H1 (cell line): ENCODE measurements at regions not wholly inside any gene's neighbourhood (a gene's known extent, or its start where the extent isn't known, plus 50 kb on each side); places are given as distances from the start of the nearest gene placed in this dataset.
A peak's percentile ranks its signal among the peaks of the same experiment; 100 is the strongest.

Experiments
- CTCF ChIA-PET: fragments of 300-600 bp; sonication (Branson Sonifier 250); formaldehyde crosslinking; loops from one replicate; lab custom pipeline; 2021; ENCODE audit not compliant: partially characterized antibody; lab: Charles Lee
- POLR2A ChIA-PET: fragments of 300-600 bp; sonication (Branson Sonifier 250); formaldehyde crosslinking; loops from one replicate; lab custom pipeline; 2021; ENCODE audit warnings: inconsistent platforms; ENCODE audit not compliant: partially characterized antibody; lab: Charles Lee
- DNase-seq, 2 experiments: peaks; one replicate each; pipeline versions ENCODE4 v3.0.0 to v3.0.0-alpha.2; 2010 to 2022; ENCODE audit warnings: low spot score in 2 of 2, low read depth in 1 of 2, mixed read lengths in 1 of 2
- FAIRE-seq: peaks from 2 replicates; lab custom pipeline; 2011; peaks lifted over from hg19 to GRCh38; lab: Jason Lieb, UNC
- H2AFZ ChIP-seq: 2 replicates; pipeline ENCODE4 v1.8.1; 2012; ENCODE audit warnings: low read length, inconsistent platforms
- H2AK5ac ChIP-seq: 2 replicates; pipeline ENCODE4 v1.6.1; 2013; ENCODE audit warnings: low read depth, low read length
- H2BK120ac ChIP-seq: replicated peaks from 2 replicates; pipeline ENCODE3; 2013; ENCODE audit warnings: low read depth, low read length, inconsistent platforms
- H2BK12ac ChIP-seq: 2 replicates; pipeline ENCODE4 v1.6.1; 2013; ENCODE audit warnings: low read depth, low read length
- H2BK15ac ChIP-seq: 2 replicates; pipeline ENCODE4 v1.6.1; 2013; ENCODE audit warnings: low read length
- H2BK20ac ChIP-seq: 2 replicates; pipeline ENCODE4 v1.6.1; 2013; ENCODE audit warnings: low read length
- H2BK5ac ChIP-seq: 2 replicates; pipeline ENCODE4 v1.6.1; 2013; ENCODE audit warnings: low read depth, low read length
- H3K14ac ChIP-seq: 2 replicates; pipeline ENCODE4 v1.6.1; 2013; ENCODE audit warnings: inconsistent platforms; ENCODE audit not compliant: insufficient read length
- H3K18ac ChIP-seq: 2 replicates; pipeline ENCODE4 v1.6.1; 2013; ENCODE audit warnings: low read length; ENCODE audit errors: extremely low read depth
- H3K23ac ChIP-seq: 2 replicates; pipeline ENCODE4 v1.6.1; 2013; ENCODE audit warnings: inconsistent platforms; ENCODE audit not compliant: insufficient read length
- H3K23me2 ChIP-seq: 2 replicates; pipeline ENCODE4 v1.6.1; 2013; ENCODE audit warnings: low read depth, low read length
- H3K27ac ChIP-seq: 2 replicates; pipeline ENCODE4 v1.6.1; 2011; ENCODE audit warnings: low read depth, low read length, inconsistent platforms
- H3K27me3 ChIP-seq, 4 experiments: replicated peaks in 1 of 4; 1 replicate in 1 of 4; 2 replicates in 3 of 4; pipeline versions ENCODE4 v1.6.1 to v1.8.1; 2011 to 2013; ENCODE audit warnings: low read length in 3 of 4, mild to moderate bottlenecking in 3 of 4, inconsistent platforms in 2 of 4, mixed read lengths in 2 of 4, moderate library complexity in 1 of 4; ENCODE audit not compliant: control insufficient read depth in 3 of 4, insufficient read depth in 3 of 4; ENCODE audit errors: extremely low read depth in 1 of 4
- H3K36me3 ChIP-seq, 4 experiments: 2 replicates each; pipeline versions ENCODE4 v1.6.1 to v1.8.1; 2011 to 2013; ENCODE audit warnings: mild to moderate bottlenecking in 4 of 4, low read length in 3 of 4, moderate library complexity in 2 of 4, control low read depth in 1 of 4, inconsistent platforms in 1 of 4; ENCODE audit not compliant: insufficient read depth in 4 of 4, control insufficient read depth in 2 of 4
- H3K4ac ChIP-seq: replicated peaks from 2 replicates; pipeline ENCODE3; 2013; ENCODE audit warnings: low read length, low read depth, mixed read lengths, inconsistent platforms; ENCODE audit not compliant: insufficient read length
- H3K4me1 ChIP-seq, 4 experiments: replicated peaks in 1 of 4; 1 replicate in 1 of 4; 2 replicates in 3 of 4; pipeline versions ENCODE4 v1.6.1 to v1.8.1; 2011 to 2013; ENCODE audit warnings: low read length in 3 of 4, inconsistent platforms in 2 of 4, mixed read lengths in 1 of 4; ENCODE audit not compliant: insufficient read depth in 4 of 4, control insufficient read depth in 3 of 4
- H3K4me2 ChIP-seq, 2 experiments: 2 replicates each; pipeline versions ENCODE4 v1.6.1 to v1.8.1; 2011 to 2013; ENCODE audit warnings: low read depth in 2 of 2, low read length in 2 of 2, control low read depth in 1 of 2, inconsistent platforms in 1 of 2, mild to moderate bottlenecking in 1 of 2; ENCODE audit not compliant: insufficient read depth in 1 of 2
- H3K4me3 ChIP-seq, 4 experiments: fragments of 200-600, 300-600 bp in 1 of 4; sonication (generic), shearing (Covaris generic), sonication (Bioruptor Twin) in 1 of 4; 2 replicates each; pipeline versions ENCODE4 v1.5.1 to v1.8.1; 2011 to 2016; ENCODE audit warnings: low read length in 4 of 4, low read depth in 3 of 4, control low read depth in 2 of 4, inconsistent platforms in 2 of 4, mild to moderate bottlenecking in 2 of 4, mixed read lengths in 1 of 4, moderate library complexity in 1 of 4; ENCODE audit not compliant: insufficient read depth in 2 of 4; ENCODE audit errors: extremely low read depth in 1 of 4
- H3K56ac ChIP-seq: replicated peaks from 2 replicates; pipeline ENCODE3; 2013; ENCODE audit warnings: low read depth, mild to moderate bottlenecking, mixed read lengths, low read length, inconsistent platforms; ENCODE audit not compliant: insufficient read length
- H3K79me1 ChIP-seq: 2 replicates; pipeline ENCODE4 v1.6.1; 2013; ENCODE audit warnings: low read depth, low read length, control low read depth
- H3K79me2 ChIP-seq, 2 experiments: 2 replicates each; pipeline versions ENCODE4 v1.6.1 to v1.8.1; 2012 to 2013; ENCODE audit warnings: low read length in 2 of 2, mild to moderate bottlenecking in 2 of 2, inconsistent platforms in 1 of 2; ENCODE audit not compliant: insufficient read depth in 2 of 2, control insufficient read depth in 1 of 2
- H3K9ac ChIP-seq, 4 experiments: replicated peaks in 1 of 4; 1 replicate in 1 of 4; 2 replicates in 3 of 4; pipeline versions ENCODE4 v1.6.1 to v1.8.1; 2011 to 2013; ENCODE audit warnings: low read depth in 3 of 4, low read length in 3 of 4, control low read depth in 2 of 4, mild to moderate bottlenecking in 2 of 4, moderate library complexity in 2 of 4, inconsistent platforms in 1 of 4; ENCODE audit errors: extremely low read depth in 1 of 4
- H3K9me3 ChIP-seq, 2 experiments: 2 replicates each; pipeline versions ENCODE4 v1.6.1 to v1.8.1; 2012 to 2013; ENCODE audit warnings: mild to moderate bottlenecking in 2 of 2, moderate library complexity in 2 of 2, control low read depth in 1 of 2, inconsistent platforms in 1 of 2, low read depth in 1 of 2, low read length in 1 of 2, mixed read lengths in 1 of 2; ENCODE audit not compliant: insufficient read depth in 2 of 2
- H4K20me1 ChIP-seq, 2 experiments: replicated peaks in 1 of 2; 2 replicates each; pipeline versions ENCODE3 to v1.8.1; 2011 to 2013; ENCODE audit warnings: inconsistent platforms in 2 of 2, low read length in 2 of 2, mild to moderate bottlenecking in 1 of 2; ENCODE audit not compliant: insufficient read depth in 2 of 2, control insufficient read depth in 1 of 2
- H4K5ac ChIP-seq: 2 replicates; pipeline ENCODE4 v1.6.1; 2013; ENCODE audit warnings: low read length, low read depth, mixed read lengths, inconsistent platforms; ENCODE audit not compliant: insufficient read length
- H4K8ac ChIP-seq: 2 replicates; pipeline ENCODE4 v1.8.0; 2013; ENCODE audit warnings: mild to moderate bottlenecking, moderate library complexity, low read length, inconsistent platforms; ENCODE audit not compliant: insufficient read depth; ENCODE audit errors: extremely low read depth
- H4K91ac ChIP-seq: replicated peaks from 2 replicates; pipeline ENCODE3; 2013; ENCODE audit warnings: low read length, mixed read lengths, inconsistent platforms; ENCODE audit not compliant: insufficient read length
- ASH2L ChIP-seq: fragments of 200-600, 300-600 bp; sonication (generic); IDR thresholded peaks from one replicate; pipeline ENCODE4 v1.7.1; 2017; ENCODE audit warnings: low read length
- BACH1 ChIP-seq: IDR thresholded peaks from 2 replicates; pipeline ENCODE4 v1.6.1; 2012; ENCODE audit warnings: low read length, improper control_type of control experiment
- CTCF ChIP-seq, 3 experiments: IDR thresholded peaks; 1 replicate in 2 of 3; 2 replicates in 1 of 3; pipeline versions ENCODE4 v1.5.1 to v1.6.1; 2011; ENCODE audit warnings: low read length in 3 of 3, mild to moderate bottlenecking in 3 of 3, inconsistent platforms in 2 of 3, low read depth in 1 of 3, moderate library complexity in 1 of 3; ENCODE audit not compliant: insufficient read depth in 1 of 3; ENCODE audit errors: control extremely low read depth in 1 of 3
- FOSL1 ChIP-seq: IDR thresholded peaks from 2 replicates; pipeline ENCODE4 v1.6.1; 2011; ENCODE audit warnings: mild to moderate bottlenecking, low read depth, low read length, moderate library complexity; ENCODE audit not compliant: insufficient read depth
- KDM4A ChIP-seq: IDR thresholded peaks from one replicate; pipeline ENCODE4 v1.7.1; 2012; ENCODE audit warnings: low read depth, mild to moderate bottlenecking, moderate library complexity, low read length, inconsistent platforms; ENCODE audit not compliant: severe bottlenecking
- POLR2A ChIP-seq, 2 experiments: IDR thresholded peaks; 1 replicate in 1 of 2; 2 replicates in 1 of 2; pipeline ENCODE4 v1.6.1; 2011; ENCODE audit warnings: low read depth in 2 of 2, low read length in 2 of 2, mild to moderate bottlenecking in 2 of 2; ENCODE audit errors: control extremely low read depth in 1 of 2
- RAD21 ChIP-seq, 2 experiments: IDR thresholded peaks in 1 of 2; conservative IDR thresholded peaks in 1 of 2; 2 replicates each; pipeline ENCODE4 v1.6.1; 2011; ENCODE audit warnings: low read depth in 2 of 2, low read length in 2 of 2, improper control_type of control experiment in 1 of 2, inconsistent platforms in 1 of 2, mild to moderate bottlenecking in 1 of 2, moderate library complexity in 1 of 2
- TBP ChIP-seq: IDR thresholded peaks from 2 replicates; pipeline ENCODE4 v1.6.1; 2011; ENCODE audit warnings: low read depth, low read length, improper control_type of control experiment
- WGBS, 2 experiments: shearing (Covaris generic) in 1 of 2; methylation state at CpG; one replicate each; pipeline versions ENCODE4 v1.1.6 to v1.1.7; 2013 to 2015; ENCODE audit warnings: low lambda C conversion rate in 2 of 2, mixed read lengths in 2 of 2, inconsistent platforms in 1 of 2, low coverage in 1 of 2, missing lambda C conversion rate in 1 of 2; ENCODE audit not compliant: insufficient replicate concordance in 2 of 2, insufficient coverage in 1 of 2, insufficient read length in 1 of 2; ENCODE audit errors: extremely low coverage in 1 of 2, missing lambda C conversion rate in 1 of 2; 5-methylcytosine and 5-hydroxymethylcytosine counted together

GRCh38 chr1:115476616-115477015 is 138.6 kb upstream of the NGF start:
- Histone ChIP-seq H3K36me3 (no peaks in the 10 kb centered on the region), H2BK120ac (no peak overlapping the region), H3K23ac (no peak overlapping the region), H3K23me2 (no peaks in the 10 kb centered on the region), H3K14ac (no peak overlapping the region)
- no peak for FAIRE-seq
- CTCF ChIA-PET, result interaction anchor here (0.6 to 3.5 kb wide), 12 partner anchors 10 to 1546 kb away, joined by 3 to 16 read pairs (median 4); no protein-coding TSS in a partner anchor
- peak; percentile 33 to 48 for TF ChIP-seq RAD21 (IDR thresholded peaks at IDR 0.05 in 1 of 2, conservative IDR thresholded peaks at IDR 0.05 in 1 of 2; ENCODE audit: low read depth in 2 of 2, low read length in 2 of 2)
- no peak for TF ChIP-seq ASH2L
- TF ChIP-seq TBP, result no peak
- no peak for TF ChIP-seq BACH1
- peak in 2 of 3 experiments; percentile 27; a peak in 2 of 4 replicates for TF ChIP-seq CTCF (IDR thresholded peaks at IDR 0.05; ENCODE audit: control extremely low read depth in 1 of 3, insufficient read depth in 1 of 3, low read depth in 1 of 3, low read length in 3 of 3)
- no peak for TF ChIP-seq KDM4A
- TF ChIP-seq FOSL1, result no peak
- no peak for TF ChIP-seq POLR2A (IDR thresholded peaks at IDR 0.05; ENCODE audit: control extremely low read depth in 1 of 2, low read depth in 2 of 2, low read length in 2 of 2)
- TF ChIP-seq, all 59 proteins: peak for 2
- H4K91ac ChIP-seq, result no peak overlapping the region
- H3K79me1 ChIP-seq, result no peaks in the 10 kb centered on the region
- H3K9ac ChIP-seq, result no peak overlapping the region
- H2BK5ac ChIP-seq, result 0 out of 2 replicates have a peak overlapping the region, but pooled peaks have one; percentile 24
- 72% methylated on average over 2 of the region's 2 CpGs; no CpG with 5 or more reads in 1 of the 2 experiments for WGBS, 2 experiments
- no peaks in the 10 kb centered on the region; a peak in 1 of 7 replicates for H3K4me1 ChIP-seq
- H2AK5ac ChIP-seq, result no peak overlapping the region
- H3K9me3 ChIP-seq, result no peaks in the 10 kb centered on the region
- H3K56ac ChIP-seq, result no peak overlapping the region
- H3K27ac ChIP-seq, result no peak overlapping the region
- H2BK12ac ChIP-seq, result no peak overlapping the region
- no peak overlapping the region for H2BK20ac ChIP-seq
- no peaks in the 10 kb centered on the region for H3K27me3 ChIP-seq
- no peaks in the 10 kb centered on the region for H4K20me1 ChIP-seq
- no peak overlapping the region for H4K8ac ChIP-seq
- no peak overlapping the region for H4K5ac ChIP-seq
- DNase-seq, result no peak
- POLR2A ChIA-PET, result no interaction called here
- no peak overlapping the region for H2BK15ac ChIP-seq
- H3K4ac ChIP-seq, result no peak overlapping the region
- no peak overlapping the region for H3K4me3 ChIP-seq
- H2AFZ ChIP-seq, result no peak overlapping the region
- H3K79me2 ChIP-seq, result no peaks in the 10 kb centered on the region
- no peak overlapping the region for H3K18ac ChIP-seq
- no peak overlapping the region for H3K4me2 ChIP-seq
